Sigmoid colon (tissue), 4 donors: ENCODE measurements at regions not wholly inside any gene's neighbourhood (a gene's known extent, or its start where the extent isn't known, plus 50 kb on each side); places are given as distances from the start of the nearest gene placed in this dataset.

Experiments used
- CTCF ChIP-seq, 4 experiments: fragments of 450-650 bp in 3 of 4; fragments of 200-600 bp in 1 of 4; IDR thresholded peaks; one replicate each; pipeline ENCODE4 v1.5.1; 2016 to 2019; ENCODE audit warnings: antibody characterized with exemption in 4 of 4, mild to moderate bottlenecking in 3 of 4, moderate library complexity in 2 of 4
- EP300 ChIP-seq, 4 donors: sonication (generic); formaldehyde crosslinking; IDR thresholded peaks; one replicate each; pipeline ENCODE4 v1.6.1; 2017; ENCODE audit warnings: antibody characterized with exemption in 4 of 4
- POLR2A ChIP-seq, 2 donors: fragments of 450-650 bp; IDR thresholded peaks; one replicate each; pipeline ENCODE4 v1.6.1; 2016; ENCODE audit warnings: antibody characterized with exemption in 2 of 2, mild to moderate bottlenecking in 2 of 2, moderate library complexity in 2 of 2
- POLR2AphosphoS5 ChIP-seq, 4 donors: sonication (generic); formaldehyde crosslinking; IDR thresholded peaks; one replicate each; pipeline ENCODE4 v1.6.1; 2017; ENCODE audit warnings: antibody characterized with exemption in 4 of 4

GRCh38 chr15:59847968-59848367 is 156.1 kb upstream of the FOXB1 start:
- TF ChIP-seq CTCF (IDR thresholded peaks at IDR 0.05) (no peak), EP300 (IDR thresholded peaks at IDR 0.05) (no peak), POLR2AphosphoS5 (IDR thresholded peaks at IDR 0.05) (no peak), POLR2A (IDR thresholded peaks at IDR 0.05) (no peak)
